ENCODE measurements at regions not wholly inside any gene's neighbourhood (a gene's known extent, or its start where the extent isn't known, plus 50 kb on each side); places are given as distances from the start of the nearest gene placed in this dataset.

- no peak overlapping the region for H3K27ac ChIP-seq (ENCODE audit: low read depth)
- no peaks in the 10 kb centered on the region for H3K9me2 ChIP-seq (ENCODE audit: insufficient read depth)
- H3K27ac Mint-ChIP-seq: no peak overlapping the region
- H3F3A ChIP-seq (replicated peaks; ENCODE audit: low read depth): no peaks in the 10 kb centered on the region
- H3K4me1 Mint-ChIP-seq: no peaks in the 10 kb centered on the region
- no peaks in the 10 kb centered on the region for H4K20me1 ChIP-seq (replicated peaks; ENCODE audit: insufficient read depth)
- no peak for DNase-seq (ENCODE audit: low spot score)
- no peak overlapping the region for H2AFZ ChIP-seq
- TF ChIP-seq CREB1 (CRISPR knock-in tag; IDR thresholded peaks at IDR 0.05; ENCODE audit: low read depth): no peak
- TF ChIP-seq REST (IDR thresholded peaks at IDR 0.05; ENCODE audit: unreplicated experiment): no peak
- TF ChIP-seq NANOG (IDR thresholded peaks at IDR 0.05; ENCODE audit: borderline replicate concordance): no peak
- no peak for TF ChIP-seq ZNF114 (CRISPR knock-in tag; IDR thresholded peaks at IDR 0.05)
- peaks cover 8% of the 10 kb centered on the region for H3K27me3 Mint-ChIP-seq (ENCODE audit: insufficient read depth, low read depth, poor library complexity)
- no peak for ATAC-seq
- H3K36me3 ChIP-seq (ENCODE audit: insufficient read depth): peaks cover 3% of the 10 kb centered on the region; the same call in 1 of the 2 replicates
- no peak overlapping the region for H3K4me3 ChIP-seq
- no peak overlapping the region for H3K4me3 Mint-ChIP-seq
- no peak overlapping the region for H3K4me2 ChIP-seq
- peaks cover 25% of the 10 kb centered on the region for H3K9me3 Mint-ChIP-seq
- H3K27me3 ChIP-seq (ENCODE audit: insufficient read depth): no peaks in the 10 kb centered on the region
- H3K4me1 ChIP-seq (ENCODE audit: insufficient read depth): no peaks in the 10 kb centered on the region
- no peaks in the 10 kb centered on the region for H3K36me3 Mint-ChIP-seq (ENCODE audit: low read depth)
- H3K79me2 ChIP-seq (replicated peaks; ENCODE audit: insufficient read depth): no peaks in the 10 kb centered on the region
These were observed 973.9 kb downstream of the BRD1 start for GRCh38 chr22:48853627-48854240.

- no peaks in the 10 kb centered on the region for H3K27me3 ChIP-seq (ENCODE audit: insufficient read depth)
- no peak for DNase-seq (ENCODE audit: low spot score)
- no peak for ATAC-seq
- H3K4me1 ChIP-seq (ENCODE audit: insufficient read depth): no peaks in the 10 kb centered on the region
- no peak overlapping the region for H3K4me3 ChIP-seq
- peaks cover 14% of the 10 kb centered on the region; the same call in 2 of the 3 replicates for H3K9me3 Mint-ChIP-seq
- H3K27ac Mint-ChIP-seq: no peak overlapping the region
- H3K4me1 Mint-ChIP-seq: no peaks in the 10 kb centered on the region
- no peaks in the 10 kb centered on the region for H3K9me2 ChIP-seq (ENCODE audit: insufficient read depth)
- H3K36me3 Mint-ChIP-seq (ENCODE audit: low read depth): no peaks in the 10 kb centered on the region
- H4K20me1 ChIP-seq (replicated peaks; ENCODE audit: insufficient read depth): no peaks in the 10 kb centered on the region
- no peaks in the 10 kb centered on the region for H3K79me2 ChIP-seq (replicated peaks; ENCODE audit: insufficient read depth)
- H3F3A ChIP-seq (replicated peaks; ENCODE audit: low read depth): no peaks in the 10 kb centered on the region
- no peak overlapping the region for H2AFZ ChIP-seq
- H3K4me2 ChIP-seq: no peak overlapping the region
- H3K27ac ChIP-seq (ENCODE audit: low read depth): no peak overlapping the region
- H3K36me3 ChIP-seq (ENCODE audit: insufficient read depth): peaks cover 3% of the 10 kb centered on the region; the same call in 1 of the 2 replicates
- peaks cover 9% of the 10 kb centered on the region for H3K27me3 Mint-ChIP-seq (ENCODE audit: insufficient read depth, low read depth, poor library complexity)
- no peak overlapping the region for H3K4me3 Mint-ChIP-seq
- TF ChIP-seq ZNF331 (CRISPR knock-in tag; IDR thresholded peaks at IDR 0.05; ENCODE audit: low read depth) (no peak), CREB1 (CRISPR knock-in tag; IDR thresholded peaks at IDR 0.05; ENCODE audit: low read depth) (no peak), ZNF462 (CRISPR knock-in tag; IDR thresholded peaks at IDR 0.05) (no peak), NANOG (IDR thresholded peaks at IDR 0.05; ENCODE audit: borderline replicate concordance) (no peak), ETS1 (IDR thresholded peaks at IDR 0.05) (no peak), EZH2phosphoT487 (IDR thresholded peaks at IDR 0.05; ENCODE audit: unreplicated experiment) (no peak), ZNF114 (CRISPR knock-in tag; IDR thresholded peaks at IDR 0.05) (no peak)
These were observed 975.6 kb downstream of the BRD1 start for GRCh38 chr22:48851933-48852549.

Data from GM23338 (cell line).